CD4-positive, alpha-beta T cell treated with Interleukin-15 for 1 hour (primary cell): ENCODE measurements at regions not wholly inside any gene's neighbourhood (a gene's known extent, or its start where the extent isn't known, plus 50 kb on each side); places are given as distances from the start of the nearest gene placed in this dataset.

Experiments
- DNase-seq: peaks from one replicate; pipeline ENCODE4 v3.0.0-alpha.2; 2020

DNA sequence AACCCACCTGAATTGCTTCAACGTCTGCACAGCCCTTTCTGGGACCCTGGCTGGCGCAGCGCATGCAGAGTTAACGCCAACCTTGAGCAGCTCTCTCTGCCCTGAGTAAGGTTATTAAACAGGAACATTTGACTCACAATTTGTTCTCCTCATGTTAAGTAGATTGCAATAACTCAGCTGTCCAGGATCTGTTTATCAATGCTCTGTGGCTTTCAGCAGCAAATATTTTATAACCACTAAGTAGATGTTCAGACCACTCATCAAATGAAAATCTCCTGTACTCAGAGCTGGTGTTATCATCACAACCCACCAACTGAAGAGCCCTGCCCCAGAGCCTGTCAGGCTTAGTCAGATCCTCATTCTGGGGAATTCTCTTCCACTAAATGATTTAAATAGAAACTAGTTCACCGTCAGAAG is 403.0 kb downstream of the ZNF608 start:
- no peak for DNase-seq

DNA sequence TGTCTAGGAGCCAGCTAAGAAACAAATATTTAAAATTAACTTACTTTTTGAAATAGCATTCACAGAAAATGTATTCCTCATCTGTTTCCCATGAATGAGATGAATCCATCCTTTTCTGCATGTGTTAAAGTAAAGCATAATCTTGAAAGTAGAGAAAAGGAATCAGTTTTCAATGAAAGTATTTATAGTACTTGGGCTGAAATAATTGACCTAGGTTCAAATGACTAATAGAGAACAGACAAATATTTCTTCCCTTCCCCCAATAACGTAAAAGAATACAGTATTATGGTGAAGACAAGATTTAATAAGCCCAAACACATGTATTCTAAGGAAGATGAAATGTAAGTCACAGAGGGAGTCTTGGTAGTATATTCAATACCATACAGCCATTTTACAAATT is 403.5 kb downstream of the ZNF608 start:
- DNase-seq = no peak

DNA sequence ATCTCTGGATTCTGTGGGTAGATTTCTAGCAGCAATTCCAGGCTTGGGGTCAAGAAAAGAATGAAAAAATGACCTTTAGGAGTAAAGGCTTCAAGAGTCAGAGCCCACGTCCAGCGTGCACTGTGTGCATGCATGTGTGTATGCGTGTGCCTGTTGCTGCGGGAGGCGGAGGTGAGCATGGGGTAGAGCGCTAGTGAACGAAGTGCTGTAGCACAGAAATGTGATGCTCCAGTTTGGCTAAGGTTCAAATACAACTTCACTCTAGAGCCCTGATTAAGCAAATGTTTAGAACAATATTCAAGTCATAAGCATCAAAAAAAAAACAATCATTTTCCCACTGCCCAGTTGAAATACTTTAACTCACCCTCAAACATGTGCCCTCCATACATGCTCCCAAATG is 403.9 kb downstream of the ZNF608 start:
- no peak for DNase-seq

DNA sequence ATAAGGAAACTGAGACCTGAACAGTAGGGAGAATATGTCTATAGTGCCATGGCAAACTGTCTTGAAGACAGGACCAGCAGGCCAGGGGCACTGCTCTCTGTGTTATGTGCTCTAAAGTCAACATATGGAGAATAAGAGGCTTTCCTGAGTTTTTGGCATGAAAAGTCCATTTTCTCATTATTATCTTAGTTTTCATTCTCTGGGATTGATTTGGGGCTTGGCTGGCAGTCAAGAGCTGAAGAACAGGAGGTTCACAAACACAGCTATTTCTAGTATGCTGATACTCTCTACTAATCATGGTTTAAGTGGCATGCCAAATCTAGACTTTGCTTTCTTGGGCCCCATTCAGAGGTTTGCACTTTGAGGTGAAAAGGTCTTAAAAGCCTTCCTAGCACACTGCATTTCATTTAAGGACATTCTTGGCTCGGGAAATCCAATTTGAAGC is 404.4 kb downstream of the ZNF608 start:
- DNase-seq = no peak

DNA sequence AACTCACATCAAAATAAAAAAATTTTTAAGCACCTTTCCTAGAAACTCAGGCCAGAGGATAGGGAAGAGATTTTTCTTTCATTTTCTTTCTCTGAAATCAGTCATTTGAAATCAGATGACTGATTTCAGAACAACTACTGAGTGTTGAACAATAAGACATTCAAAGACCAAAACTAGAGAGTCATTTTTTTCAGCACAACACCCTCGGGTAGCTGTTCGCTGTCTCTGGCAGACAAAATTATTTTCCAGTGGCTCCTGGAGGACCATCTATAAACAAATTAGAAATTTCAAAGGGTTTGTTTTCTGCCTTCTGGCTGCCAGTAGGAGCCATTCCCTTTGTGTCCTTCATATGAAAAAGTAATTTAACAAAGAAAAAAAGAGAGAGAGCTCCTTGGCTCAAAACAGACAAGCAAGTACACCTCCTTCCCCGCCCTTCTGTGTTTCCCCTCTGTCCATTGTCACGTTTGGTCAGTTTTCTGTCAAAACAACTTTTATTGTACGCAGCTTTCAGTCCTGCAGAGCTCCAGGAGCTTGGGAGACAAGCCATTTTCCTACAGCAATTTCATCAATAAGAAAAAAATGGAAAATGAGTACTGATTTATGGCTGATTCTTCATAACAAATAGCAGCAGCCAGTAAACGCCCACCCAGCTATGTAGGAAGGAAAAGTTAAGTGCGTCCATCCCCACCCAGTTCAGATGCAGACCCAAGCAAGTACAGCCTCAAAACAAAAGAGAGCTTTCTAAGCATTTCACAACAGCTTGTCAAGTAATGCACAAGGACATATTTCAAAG is 405.2 kb downstream of the ZNF608 start:
- no peak for DNase-seq

DNA sequence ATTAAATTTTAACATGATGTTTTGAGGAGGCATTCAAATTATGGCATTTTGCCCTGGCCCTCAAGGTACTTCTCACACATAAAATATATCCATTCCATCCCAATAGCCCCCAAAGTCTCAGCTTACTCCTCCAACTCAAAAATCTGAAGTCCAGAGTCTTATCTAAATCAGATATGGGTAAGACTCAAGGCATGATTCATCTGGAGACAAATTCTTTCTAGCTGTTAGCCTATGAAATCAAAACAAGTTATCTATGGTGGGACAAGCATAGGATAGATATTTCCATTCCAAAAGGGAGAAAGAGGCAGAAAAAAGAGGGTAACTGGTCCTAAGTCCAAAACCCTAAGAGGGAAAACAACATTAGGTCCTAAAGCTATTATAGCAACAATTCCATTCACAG is 408.4 kb downstream of the ZNF608 start:
- no peak for DNase-seq

DNA sequence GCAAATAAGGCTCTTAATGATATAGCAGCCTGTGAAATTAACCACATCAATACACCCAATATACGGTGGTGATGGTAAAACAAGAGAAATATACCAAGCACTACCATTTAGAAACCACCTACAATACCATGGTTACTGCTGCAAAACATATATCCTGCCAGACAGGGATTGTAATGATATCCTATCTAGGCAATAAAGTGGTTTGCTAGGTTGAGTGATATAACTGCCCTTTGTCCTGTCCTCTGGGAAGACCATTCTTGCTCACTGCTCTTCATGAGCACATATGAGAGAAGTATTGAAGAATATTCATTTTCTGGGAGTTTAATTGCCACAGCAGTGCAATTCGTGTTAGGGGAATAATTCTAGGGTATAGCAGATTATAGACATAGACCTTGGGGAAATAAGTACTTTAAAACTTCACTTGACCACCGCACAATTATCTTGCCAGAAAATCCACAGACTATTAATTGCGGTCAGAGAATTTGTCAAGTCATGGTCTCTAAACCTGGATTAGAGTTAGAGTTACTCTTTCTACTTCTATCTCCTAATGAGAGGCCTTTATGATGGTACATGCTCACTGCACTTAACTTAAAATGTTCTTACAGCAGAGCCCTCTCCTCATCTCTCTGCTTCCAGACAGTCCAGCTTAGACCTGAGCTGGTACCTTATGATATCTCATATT is 413.0 kb downstream of the ZNF608 start:
- DNase-seq = no peak

DNA sequence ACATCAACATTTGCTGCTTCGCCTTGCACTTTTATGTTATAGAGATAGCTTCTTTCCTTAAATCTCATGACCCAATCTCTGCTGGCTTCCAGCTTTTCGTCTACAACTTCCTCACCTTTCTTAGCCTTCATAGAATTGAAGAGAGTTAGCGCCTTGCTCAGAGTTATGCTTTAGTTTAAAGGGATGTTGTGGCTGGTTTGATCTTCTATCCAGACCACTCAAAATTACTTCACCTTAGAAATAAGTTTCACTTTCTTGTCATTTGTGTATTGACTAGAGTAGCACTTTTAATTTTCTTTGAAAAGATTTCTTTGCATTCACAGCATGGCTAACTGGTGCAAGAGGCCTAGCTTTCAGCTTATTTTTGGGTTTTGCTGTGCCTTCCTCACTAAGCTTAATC is 414.2 kb downstream of the ZNF608 start:
- no peak for DNase-seq

DNA sequence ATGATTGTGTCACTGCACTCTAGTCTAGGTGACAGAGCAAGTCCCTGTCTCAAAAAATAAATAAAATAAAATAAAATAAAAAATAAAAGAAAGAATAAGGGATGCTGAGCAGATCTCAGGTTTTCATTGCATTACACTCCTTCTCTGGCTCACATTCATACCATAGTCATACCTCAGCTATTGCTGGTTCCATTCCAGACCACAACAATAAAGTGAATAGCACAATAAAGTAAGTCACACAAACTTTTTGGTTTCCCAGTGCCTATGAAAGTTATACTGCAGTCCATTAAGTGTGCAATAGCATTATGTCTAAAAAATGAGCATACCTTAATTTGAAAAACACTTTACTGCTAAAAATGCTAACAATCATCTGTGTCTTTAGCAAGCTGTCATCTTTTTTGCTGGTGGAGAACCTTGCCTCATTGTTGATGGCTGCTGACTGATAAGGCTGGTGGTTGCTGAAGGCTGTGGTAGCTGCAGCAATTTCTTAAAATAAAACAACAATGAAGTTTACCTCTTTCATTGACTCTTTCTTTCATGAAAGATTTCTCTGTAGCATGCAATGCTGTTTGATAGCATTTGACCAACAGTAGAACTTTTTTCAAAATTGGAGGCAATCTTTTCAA is 415.7 kb downstream of the ZNF608 start:
- no peak for DNase-seq

DNA sequence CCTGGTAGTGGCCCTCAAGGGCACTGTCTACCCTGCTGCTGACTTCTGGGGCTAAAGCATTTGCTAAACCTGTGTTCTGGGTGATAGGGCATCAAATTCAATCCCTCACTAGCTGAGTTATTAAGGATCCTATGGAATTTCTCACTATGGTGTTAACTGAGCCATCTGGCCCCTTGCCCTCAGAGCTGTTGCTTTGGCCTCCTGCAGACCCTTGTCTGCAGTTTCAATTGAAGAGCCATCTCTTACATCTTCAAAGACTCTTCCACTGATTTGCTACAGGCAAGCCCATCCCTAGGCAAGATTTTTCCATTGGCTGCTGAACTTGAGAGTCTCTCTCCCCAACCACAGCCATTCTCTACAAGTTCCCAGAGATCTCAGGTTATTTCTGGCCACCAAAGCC is 418.2 kb downstream of the ZNF608 start:
- no peak for DNase-seq

DNA sequence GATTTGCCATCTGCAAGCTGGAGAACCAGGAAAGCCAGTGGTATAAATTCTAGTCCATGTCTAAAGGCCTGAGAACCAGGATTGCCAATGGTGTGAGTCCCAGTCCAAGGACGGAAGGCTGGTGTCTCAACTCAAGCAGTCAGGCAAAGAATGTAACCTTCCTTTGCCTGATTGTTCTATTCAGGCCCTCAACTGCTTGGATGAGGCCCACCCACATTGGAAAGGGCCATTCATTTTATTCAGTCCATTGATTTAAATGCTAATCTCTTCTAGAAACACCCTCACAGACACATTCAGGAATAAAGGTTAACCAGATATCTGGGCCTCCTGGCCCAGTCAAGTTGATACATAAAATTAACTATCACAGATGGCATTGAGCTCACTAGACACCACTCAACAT is 427.8 kb downstream of the ZNF608 start:
- no peak for DNase-seq

DNA sequence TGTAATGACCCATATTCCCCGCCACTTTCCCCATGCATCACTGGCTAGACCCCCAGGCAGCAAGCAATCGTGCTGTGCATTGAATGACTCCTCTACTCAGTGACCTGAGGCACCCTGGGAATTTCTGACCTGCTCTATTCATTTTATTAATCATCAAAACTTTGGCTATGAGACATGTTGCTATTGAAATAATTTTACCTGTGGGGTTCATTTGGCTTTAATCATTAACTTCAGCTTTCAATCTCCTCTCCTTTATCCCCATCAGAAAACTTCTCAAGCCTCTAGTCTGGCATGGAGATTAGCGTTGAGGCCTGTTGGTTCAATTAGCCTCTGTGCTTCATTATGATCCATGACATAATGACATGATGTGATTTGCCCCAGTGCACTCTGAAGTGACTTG is 429.0 kb downstream of the ZNF608 start:
- no peak for DNase-seq

DNA sequence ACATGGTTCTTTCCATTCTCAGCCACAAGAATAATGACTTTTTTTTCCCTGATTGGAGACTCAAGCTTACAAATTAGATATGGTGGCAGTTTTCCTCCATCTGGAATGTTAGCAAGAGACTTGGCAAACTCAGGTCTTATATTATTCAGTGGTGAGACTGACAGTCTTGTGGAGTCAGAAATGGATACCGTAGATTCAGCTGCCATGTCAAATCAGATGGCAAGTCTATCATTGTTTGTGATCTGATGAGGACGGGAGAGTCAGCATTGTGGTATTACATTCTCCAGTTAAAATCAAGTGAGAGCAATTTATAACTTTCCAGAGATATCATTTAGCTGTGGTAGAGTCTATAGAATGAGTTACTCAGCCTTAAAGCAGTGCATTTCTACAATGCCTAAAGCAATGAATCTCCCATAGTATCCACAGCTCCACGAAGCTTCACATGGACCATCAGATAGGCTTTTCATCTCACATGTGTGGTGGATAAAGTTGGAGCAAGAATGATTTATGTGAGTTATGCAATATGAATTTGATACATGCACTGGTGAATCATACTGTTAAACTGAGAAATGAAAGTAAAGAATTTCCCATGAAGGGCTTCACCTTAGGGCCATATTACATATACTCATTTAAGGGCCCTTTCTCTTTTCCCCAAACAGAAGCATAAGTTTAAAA is 430.6 kb downstream of the ZNF608 start:
- no peak for DNase-seq

DNA sequence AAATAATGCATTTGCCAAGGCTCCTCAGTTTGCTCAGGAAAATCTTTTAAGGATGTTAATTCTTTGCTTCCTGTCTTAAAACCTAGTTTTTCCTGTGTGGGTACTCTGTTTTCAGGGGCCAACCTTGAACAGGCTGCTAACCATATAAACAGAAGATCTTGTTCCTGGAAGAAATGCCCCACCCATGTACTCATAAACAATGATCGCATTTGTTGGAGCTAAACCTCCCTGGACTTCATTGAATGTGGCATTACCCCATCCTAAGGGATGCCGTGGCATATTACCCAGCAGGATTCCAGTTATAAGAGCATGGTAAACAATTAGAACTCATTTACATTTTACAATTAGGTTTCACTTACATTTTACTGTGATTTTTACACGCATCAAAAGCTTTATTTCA is 436.0 kb downstream of the ZNF608 start:
- no peak for DNase-seq

DNA sequence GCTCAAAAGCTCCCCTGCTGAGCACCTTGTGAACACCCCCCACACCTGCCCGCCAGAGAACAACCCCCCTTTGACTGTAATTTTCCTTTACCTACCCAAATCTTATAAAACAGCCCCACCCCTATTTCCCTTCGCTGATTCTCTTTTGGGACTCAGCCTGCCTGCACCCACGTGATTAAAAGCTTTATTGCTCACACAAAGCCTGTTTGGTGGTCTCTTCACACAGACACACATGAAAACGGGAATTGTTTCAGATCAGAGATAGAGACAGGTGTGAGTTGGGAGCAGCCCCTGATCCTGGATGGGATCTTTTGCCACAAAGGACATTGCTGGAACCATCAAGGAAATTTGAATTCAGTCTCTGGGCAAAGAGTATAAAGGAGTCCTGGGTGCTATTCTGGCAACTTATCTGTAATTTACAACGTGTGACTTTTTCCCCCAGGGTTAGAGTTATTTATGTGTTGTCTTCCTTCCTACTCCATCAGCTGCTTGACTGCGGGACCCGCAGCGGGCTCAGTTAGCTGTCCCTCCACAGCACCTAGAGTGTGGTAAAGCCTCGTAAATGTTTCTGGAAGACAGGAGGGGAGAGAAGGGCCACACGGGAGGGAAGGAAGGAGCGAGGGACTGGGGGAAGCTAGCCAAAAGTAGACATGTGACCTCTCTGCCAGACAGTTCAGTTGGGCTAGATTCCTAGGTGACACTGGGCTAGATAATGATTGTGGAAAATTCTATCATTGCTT is 437.0 kb downstream of the ZNF608 start:
- DNase-seq = no peak

DNA sequence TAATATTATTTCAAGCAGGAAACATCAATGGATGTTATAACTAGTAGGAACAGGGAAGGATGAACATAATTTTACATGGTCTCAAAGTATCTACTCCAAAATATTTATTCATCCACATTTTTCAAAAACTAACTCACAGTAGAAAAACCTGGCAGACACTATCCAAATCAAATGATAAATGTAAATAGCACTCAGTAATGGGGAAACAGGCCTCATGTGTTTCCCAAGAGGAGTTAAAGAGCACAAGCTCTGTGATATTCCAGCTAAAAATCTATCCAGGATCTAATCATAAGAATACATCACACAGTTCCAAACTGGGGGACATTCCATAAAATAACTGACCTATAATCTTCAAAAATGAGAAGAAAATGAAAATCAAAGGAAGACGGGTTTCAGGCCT is 443.1 kb downstream of the ZNF608 start:
- no peak for DNase-seq

DNA sequence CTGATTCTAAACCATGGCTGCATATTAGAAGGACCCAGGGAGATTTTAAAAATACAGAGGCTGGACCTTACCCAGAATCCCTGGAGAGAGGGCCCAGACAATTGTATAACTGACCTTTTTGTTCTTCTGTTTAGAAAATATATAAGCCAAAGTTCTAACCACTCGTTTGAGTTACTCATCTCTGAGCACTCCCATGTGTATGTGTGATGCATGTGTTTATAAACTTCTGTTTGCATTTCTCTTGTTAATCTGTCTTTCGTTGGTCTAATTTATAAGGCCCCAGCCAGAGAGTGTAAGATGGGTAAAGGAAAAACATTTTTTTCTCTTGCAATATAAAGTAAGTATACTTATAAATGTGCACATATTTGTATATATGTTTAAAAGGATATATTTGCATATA is 443.9 kb downstream of the ZNF608 start:
- DNase-seq = no peak

DNA sequence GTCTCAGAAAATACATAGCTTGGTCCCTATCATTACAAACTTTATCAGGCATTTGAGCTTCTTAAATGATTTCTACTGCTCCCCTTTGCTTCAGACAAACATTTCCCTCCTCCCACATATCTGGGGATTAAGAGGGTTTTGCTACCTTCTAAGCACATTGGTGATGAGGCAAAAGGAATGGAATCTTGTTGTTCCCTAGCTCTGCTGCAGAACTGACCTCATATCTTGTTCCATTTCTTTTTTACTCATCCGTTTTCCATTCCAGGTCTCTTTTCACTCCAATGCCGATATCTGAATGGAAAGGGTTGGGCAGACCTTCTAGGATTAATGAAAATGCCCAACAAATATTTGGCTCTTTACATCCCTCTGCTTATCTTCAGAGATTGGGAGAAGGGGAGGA is 444.6 kb downstream of the ZNF608 start:
- no peak for DNase-seq

DNA sequence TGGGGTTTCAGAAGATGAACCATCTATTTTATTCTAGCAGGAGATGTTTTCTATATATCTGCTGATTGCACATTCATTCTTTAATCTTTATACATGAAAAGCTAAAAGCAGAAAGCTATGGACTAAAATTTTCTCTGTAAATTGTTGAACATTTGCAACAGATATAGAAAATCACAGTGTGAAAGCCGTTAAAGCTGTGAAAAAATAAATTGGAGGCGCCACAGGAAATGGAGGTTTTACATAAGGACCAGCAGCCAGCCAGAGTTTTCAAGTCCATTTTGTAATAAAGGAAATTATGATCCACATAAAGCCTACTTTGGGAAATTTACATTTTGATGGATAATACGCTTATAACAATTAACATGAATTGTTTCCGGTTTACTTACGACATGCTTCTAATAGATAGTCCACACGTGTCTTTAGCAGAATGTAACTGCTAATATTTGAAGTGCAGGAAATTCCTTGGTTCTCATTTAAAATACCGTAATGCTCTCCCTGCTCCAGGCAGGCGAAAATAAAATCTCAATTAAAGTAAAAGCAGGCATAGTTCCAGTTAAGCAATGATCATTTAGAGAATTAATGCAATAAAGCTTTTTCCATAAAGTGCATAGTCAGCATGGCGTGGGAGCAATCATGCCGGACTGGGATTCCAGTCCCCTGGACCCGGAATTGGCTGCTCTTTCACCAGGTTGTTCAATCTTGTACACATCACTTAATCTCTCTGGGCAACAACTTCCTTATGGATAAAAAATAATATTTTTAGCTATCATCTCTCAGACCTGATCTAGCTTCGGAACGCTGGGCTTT is 445.4 kb downstream of the ZNF608 start:
- no peak for DNase-seq

DNA sequence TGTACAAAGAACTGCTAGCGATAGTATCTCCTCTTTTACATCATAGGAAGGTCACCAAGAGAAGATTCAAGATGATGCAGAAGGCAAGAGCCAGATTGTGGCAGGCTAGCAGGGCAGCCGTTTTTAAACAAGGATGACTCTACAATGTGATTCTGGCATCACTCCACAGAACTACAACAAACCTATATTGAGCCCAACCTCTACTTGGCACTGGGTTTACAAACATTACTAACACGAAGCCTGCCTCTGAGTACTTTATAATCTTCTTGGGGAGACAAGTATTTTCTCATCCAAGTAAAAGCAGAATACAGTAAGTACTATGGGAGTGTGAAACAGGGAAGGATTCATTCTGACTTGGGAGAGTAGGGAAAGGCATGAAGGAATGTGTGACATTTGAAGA is 448.6 kb downstream of the ZNF608 start:
- DNase-seq = no peak

DNA sequence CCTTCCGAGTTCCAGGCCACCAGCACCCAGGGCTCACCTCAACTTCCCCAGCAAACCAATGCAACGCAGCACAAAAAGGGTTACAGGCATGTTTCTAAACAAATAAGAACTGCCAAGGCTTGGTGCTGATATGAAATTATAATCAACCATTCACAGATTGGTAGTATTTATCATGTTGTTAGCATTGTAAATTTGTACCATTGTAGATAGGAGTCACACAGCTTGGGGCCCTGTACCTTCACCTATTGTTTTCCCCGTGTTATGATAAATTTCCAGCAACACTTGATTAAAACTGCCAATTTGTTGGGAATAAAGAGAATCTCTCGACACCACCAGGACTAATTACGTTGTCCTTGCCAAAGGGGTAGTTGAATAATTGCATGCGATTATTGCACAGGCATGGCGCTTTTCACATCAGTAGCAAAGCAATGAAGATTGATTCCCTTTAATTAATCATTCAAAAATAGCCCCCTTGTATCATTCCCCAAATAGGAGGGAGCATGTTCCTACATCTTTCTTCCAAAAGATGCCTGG is 454.1 kb downstream of the ZNF608 start:
- no peak for DNase-seq
